ENCODE measurements at regions not wholly inside any gene's neighbourhood (a gene's known extent, or its start where the extent isn't known, plus 50 kb on each side); places are given as distances from the start of the nearest gene placed in this dataset.

- Histone ChIP-seq H3K23me2 (ENCODE audit: insufficient read length, low read depth, low read length, poor library complexity, severe bottlenecking) (no peaks in the 10 kb centered on the region), H3K14ac (ENCODE audit: insufficient read depth, low read length) (no peak overlapping the region), H2AFZ (ENCODE audit: low read length) (no peak overlapping the region), H3K27ac (ENCODE audit: insufficient read length, low read depth, low read length) (no peak overlapping the region), H3K79me1 (ENCODE audit: insufficient read depth, low read depth, low read length, poor library complexity, severe bottlenecking) (no peaks in the 10 kb centered on the region), H4K8ac (replicated peaks; ENCODE audit: insufficient read length, low read depth, low read length) (no peak overlapping the region), H3K9ac (ENCODE audit: extremely low read depth, insufficient read length, low read length) (no peak overlapping the region), H3K4me1 (ENCODE audit: insufficient read depth, low read length) (no peaks in the 10 kb centered on the region; the same call in 1 of the 2 replicates), H3K56ac (ENCODE audit: insufficient read length, low read depth, low read length) (no peak overlapping the region), H3K4me2 (ENCODE audit: insufficient read depth, insufficient read length, low read length) (no peak overlapping the region), H2BK5ac (ENCODE audit: insufficient read length, low read length) (no peak overlapping the region), H2BK120ac (ENCODE audit: low read depth, low read length, poor library complexity, severe bottlenecking) (no peak overlapping the region), H2AK5ac (ENCODE audit: insufficient read length, low read length) (no peak overlapping the region), H2BK20ac (ENCODE audit: low read depth, low read length, poor library complexity, severe bottlenecking) (no peak overlapping the region), H3K9me3 (ENCODE audit: control insufficient read depth, low read depth, low read length) (no peaks in the 10 kb centered on the region), H3K23ac (ENCODE audit: insufficient read length, low read depth, low read length) (no peak overlapping the region), H3K79me2 (ENCODE audit: insufficient read depth, low read length) (no peaks in the 10 kb centered on the region), H3T11ph (ENCODE audit: low read length) (no peak overlapping the region), H4K20me1 (ENCODE audit: control insufficient read depth, insufficient read depth, insufficient read length) (no peaks in the 10 kb centered on the region), H3K4ac (ENCODE audit: low read depth, low read length) (no peak overlapping the region), H3K18ac (ENCODE audit: insufficient read length, low read depth, low read length) (peak overlapping the region; percentile 56), H3K27me3 (ENCODE audit: insufficient read depth, low read length) (no peaks in the 10 kb centered on the region), H4K91ac (ENCODE audit: insufficient read length, low read depth, low read length) (no peak overlapping the region), H2BK12ac (ENCODE audit: insufficient read length, low read depth, low read length) (no peak overlapping the region), H2BK15ac (ENCODE audit: low read depth, low read length) (no peak overlapping the region), H4K5ac (ENCODE audit: insufficient read length, low read depth, low read length) (no peak overlapping the region)
- DNase-seq: no peak
- H3K9me3 Mint-ChIP-seq: peaks cover 6 to 7% of the 10 kb centered on the region in 2 experiments; a peak in 4 of 5 replicates
- H3K27ac Mint-ChIP-seq: peak overlapping the region in 1 of 3 experiments; percentile 85; a peak in 2 of 7 replicates
- no CpG with 5 or more reads among the region's 4 CpGs for WGBS (ENCODE audit: extremely low coverage, insufficient read length, low lambda C conversion rate)
- no peak for TF ChIP-seq CTCF (conservative IDR thresholded peaks at IDR 0.05)
- H3K4me1 Mint-ChIP-seq: peaks cover 40 to 41% of the 10 kb centered on the region in 2 experiments
- no peaks in the 10 kb centered on the region for H3K27me3 Mint-ChIP-seq (ENCODE audit: low read depth)
- no peak overlapping the region for H3K4me3 Mint-ChIP-seq
- H3K36me3 Mint-ChIP-seq (ENCODE audit: insufficient read depth in 1 of 3, low read depth in 3 of 3): peaks cover 2 to 9% (median 6%) of the 10 kb centered on the region in 3 experiments; a peak in 5 of 7 replicates
Measured at GRCh38 chr6:121826156-121826810, 390.8 kb downstream of the GJA1 start.

Data from H9 (cell line).